HEK293T (cell line): ENCODE measurements at regions not wholly inside any gene's neighbourhood (a gene's known extent, or its start where the extent isn't known, plus 50 kb on each side); places are given as distances from the start of the nearest gene placed in this dataset.

ENCODE experiments used
- CTCF ChIA-PET: fragments of 350-600 bp; formaldehyde crosslinking; extraction: SDS; loops from one replicate; lab custom pipeline; 2021; ENCODE audit warnings: antibody characterized with exemption, inconsistent platforms; lab: Yijun Ruan, JAX
- POLR2A ChIA-PET: fragments of 350-600 bp; formaldehyde crosslinking; extraction: SDS; loops from one replicate; lab custom pipeline; 2020; ENCODE audit warnings: antibody characterized with exemption, inconsistent platforms; lab: Yijun Ruan, JAX
- DNase-seq: peaks from one replicate; pipeline ENCODE4 v3.0.0; 2012; ENCODE audit warnings: mixed read lengths; ENCODE audit errors: extremely low spot score
- ARNT ChIP-seq: fragments of 450-650 bp; IDR thresholded peaks from 2 replicates; pipeline ENCODE4 v1.6.1; 2017; ENCODE audit warnings: mild to moderate bottlenecking
- BHLHE40 ChIP-seq: fragments of 450-650 bp; IDR thresholded peaks from 2 replicates; pipeline ENCODE4 v1.6.1; 2016; ENCODE audit warnings: mild to moderate bottlenecking, moderate library complexity, borderline replicate concordance
- CTBP1 ChIP-seq: fragments of 450-650 bp; IDR thresholded peaks from 2 replicates; pipeline ENCODE4 v1.6.1; 2016; ENCODE audit warnings: borderline replicate concordance
- ELF4 ChIP-seq: fragments of 450-650 bp; IDR thresholded peaks from 2 replicates; pipeline ENCODE4 v1.6.1; 2017; ENCODE audit warnings: antibody characterized with exemption
- FOXA1 ChIP-seq: fragments of 450-650 bp; IDR thresholded peaks from 2 replicates; pipeline ENCODE4 v1.6.1; 2016; ENCODE audit warnings: mild to moderate bottlenecking
- FOXK2 ChIP-seq: fragments of 450-650 bp; IDR thresholded peaks from 2 replicates; pipeline ENCODE4 v1.6.1; 2016; ENCODE audit warnings: mild to moderate bottlenecking
- FOXM1 ChIP-seq: fragments of 450-650 bp; IDR thresholded peaks from 2 replicates; pipeline ENCODE4 v1.6.1; 2017; ENCODE audit warnings: mild to moderate bottlenecking, borderline replicate concordance
- HDGF ChIP-seq: fragments of 450-650 bp; IDR thresholded peaks from 2 replicates; pipeline ENCODE4 v1.6.1; 2017; ENCODE audit warnings: antibody characterized with exemption, borderline replicate concordance
- L3MBTL2 ChIP-seq: fragments of 450-650 bp; conservative IDR thresholded peaks from 2 replicates; pipeline ENCODE4 v1.6.1; 2016; ENCODE audit warnings: mild to moderate bottlenecking
- LEF1 ChIP-seq: fragments of 450-650 bp; IDR thresholded peaks from 2 replicates; pipeline ENCODE4 v1.6.1; 2017; ENCODE audit warnings: mild to moderate bottlenecking, borderline replicate concordance
- NFRKB ChIP-seq: fragments of 450-650 bp; IDR thresholded peaks from 2 replicates; pipeline ENCODE4 v1.6.1; 2016; ENCODE audit warnings: mild to moderate bottlenecking, moderate library complexity
- SP1 ChIP-seq: fragments of 450-650 bp; IDR thresholded peaks from 2 replicates; pipeline ENCODE4 v1.6.1; 2017
- SUZ12 ChIP-seq: fragments of 450-650 bp; IDR thresholded peaks from 2 replicates; pipeline ENCODE4 v1.6.1; 2016; ENCODE audit warnings: mild to moderate bottlenecking
- TARDBP ChIP-seq: fragments of 450-650 bp; IDR thresholded peaks from 2 replicates; pipeline ENCODE4 v1.6.1; 2016
- ZNF384 ChIP-seq: fragments of 450-650 bp; IDR thresholded peaks from 2 replicates; pipeline ENCODE4 v1.6.1; 2016
- TF ChIP-seq, protein P1 (sequence below): fragments of 450-650 bp; IDR thresholded peaks from 2 replicates; pipeline ENCODE4 v1.6.1; 2016

DNA sequence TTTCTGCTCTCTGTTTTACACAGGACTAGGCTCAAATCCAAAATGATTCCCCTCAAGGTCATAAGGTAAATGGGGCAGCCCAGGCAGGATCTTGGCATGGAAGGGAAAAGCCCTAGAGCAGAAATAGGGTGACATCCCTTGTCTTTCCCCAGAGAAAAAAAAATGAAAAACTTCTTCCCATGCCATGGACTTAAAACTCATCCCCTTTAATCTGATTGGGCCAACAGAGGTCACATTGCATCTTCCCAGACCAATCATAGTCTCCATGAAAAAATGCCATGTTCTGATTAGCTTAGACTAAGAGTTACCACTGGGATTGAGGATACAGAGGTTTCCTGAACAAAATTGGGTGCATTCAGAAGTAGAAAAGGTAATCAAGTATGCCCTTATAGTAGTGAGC lies 241.3 kb upstream of the LRTM1 start:
- POLR2A ChIA-PET = no interaction called here
- TF ChIP-seq TARDBP (no peak), LEF1 (no peak), FOXM1 (no peak), ELF4 (no peak), L3MBTL2 (no peak), CTBP1 (no peak), BHLHE40 (no peak), FOXK2 (no peak), NFRKB (no peak), SUZ12 (no peak), HDGF (no peak), ARNT (no peak), SP1 (no peak), ZNF384 (no peak), FOXA1 (no peak)
- TF ChIP-seq, protein P1, sequence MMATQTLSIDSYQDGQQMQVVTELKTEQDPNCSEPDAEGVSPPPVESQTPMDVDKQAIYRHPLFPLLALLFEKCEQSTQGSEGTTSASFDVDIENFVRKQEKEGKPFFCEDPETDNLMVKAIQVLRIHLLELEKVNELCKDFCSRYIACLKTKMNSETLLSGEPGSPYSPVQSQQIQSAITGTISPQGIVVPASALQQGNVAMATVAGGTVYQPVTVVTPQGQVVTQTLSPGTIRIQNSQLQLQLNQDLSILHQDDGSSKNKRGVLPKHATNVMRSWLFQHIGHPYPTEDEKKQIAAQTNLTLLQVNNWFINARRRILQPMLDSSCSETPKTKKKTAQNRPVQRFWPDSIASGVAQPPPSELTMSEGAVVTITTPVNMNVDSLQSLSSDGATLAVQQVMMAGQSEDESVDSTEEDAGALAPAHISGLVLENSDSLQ = no peak
- DNase-seq = no peak
- CTCF ChIA-PET = no interaction called here

DNA sequence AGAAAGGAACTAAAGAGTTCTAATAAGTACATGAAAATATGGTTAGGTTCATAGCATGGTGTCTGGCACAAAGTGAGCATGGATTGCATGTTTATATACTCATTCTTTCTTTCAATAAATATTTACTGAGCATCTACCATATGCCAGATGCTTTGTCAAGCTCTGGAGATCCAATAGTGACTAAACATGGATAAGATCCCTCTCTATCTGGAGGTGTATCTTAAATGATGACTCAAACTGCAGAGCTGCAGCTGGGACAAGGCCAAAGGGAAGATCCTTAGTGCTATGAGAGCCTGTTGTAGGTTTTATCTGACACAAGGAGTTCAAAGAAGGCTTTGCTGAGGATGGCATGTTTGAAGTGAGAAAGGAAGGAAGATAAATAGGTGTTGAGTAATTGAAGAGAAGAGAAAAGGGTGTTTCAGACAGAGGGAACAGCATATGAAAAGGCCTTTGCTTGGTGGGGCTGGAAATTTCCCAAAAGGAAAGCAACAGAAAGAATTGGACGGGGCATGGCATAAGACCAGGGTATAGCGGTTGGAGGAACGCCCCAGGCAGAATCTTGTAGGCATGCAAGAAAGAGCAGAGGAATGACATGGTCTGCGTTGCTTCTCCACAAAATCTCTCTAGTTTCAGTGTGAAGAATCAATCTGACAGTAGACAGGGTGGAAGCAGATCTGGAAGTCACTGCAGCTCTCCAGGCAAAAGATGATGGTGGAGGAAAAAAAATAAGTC lies 239.9 kb upstream of the LRTM1 start:
- ChIA-PET POLR2A (interaction anchor here (0.9 kb wide), 1 partner anchor 8 kb away, joined by 4 read pairs; no protein-coding TSS in a partner anchor), CTCF (no interaction called here)
- DNase-seq = no peak
- TF ChIP-seq LEF1 = no peak
- no peak for TF ChIP-seq FOXM1
- no peak for TF ChIP-seq TARDBP
- TF ChIP-seq ZNF384 = no peak
- TF ChIP-seq CTBP1 = no peak
- TF ChIP-seq NFRKB = no peak

DNA sequence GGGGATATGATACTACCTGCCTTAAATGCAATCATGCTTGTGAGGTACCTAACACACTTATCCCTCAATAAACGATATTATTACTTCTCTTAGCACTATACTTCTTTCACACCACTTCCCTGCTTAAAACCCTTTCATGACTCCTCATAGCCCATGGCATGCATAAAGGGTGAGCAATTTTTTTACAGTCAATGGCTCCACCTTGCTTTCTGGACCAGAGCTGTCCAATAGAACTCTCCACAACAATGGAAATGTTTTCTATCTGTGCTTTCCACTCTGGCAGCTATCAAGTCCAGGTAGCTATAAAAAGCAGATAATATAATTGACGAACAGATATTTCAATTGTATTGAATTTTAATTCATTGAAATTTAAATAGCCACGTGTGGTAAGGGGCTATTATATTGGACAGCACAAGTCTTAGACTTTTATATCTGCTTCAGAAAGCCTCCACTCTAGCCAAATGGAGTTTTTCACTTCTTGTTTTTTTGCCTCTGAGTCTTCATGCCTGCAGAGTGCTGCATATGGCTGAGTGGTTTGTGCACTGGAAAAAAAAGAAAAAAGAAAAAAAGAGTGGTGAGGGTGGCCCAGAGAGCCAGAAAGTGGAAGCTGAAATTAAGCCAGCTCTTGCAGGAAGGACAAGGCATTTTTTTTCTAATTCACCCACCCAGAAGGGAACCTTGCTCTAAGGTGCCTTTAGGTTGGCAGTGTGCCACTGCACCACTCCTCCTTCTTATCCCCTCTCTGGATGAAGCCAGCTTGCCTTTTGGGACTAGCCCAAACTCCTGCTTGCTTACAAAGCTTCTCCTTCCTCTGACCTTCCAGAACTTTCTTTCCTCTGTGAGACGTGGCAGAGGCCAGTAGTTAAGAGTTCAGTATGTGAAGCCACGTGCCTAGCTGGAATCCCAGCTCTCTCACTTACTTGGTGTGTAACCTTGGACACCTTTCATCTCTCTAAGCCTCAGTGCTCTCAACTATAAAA lies 239.0 kb upstream of the LRTM1 start:
- DNase-seq = no peak
- TF ChIP-seq FOXA1 (no peak), CTBP1 (no peak), ELF4 (no peak), ZNF384 (no peak), FOXM1 (no peak), TARDBP (no peak), ARNT (no peak), SUZ12 (no peak), NFRKB (no peak), BHLHE40 (no peak), HDGF (no peak), LEF1 (no peak), SP1 (no peak), FOXK2 (no peak), L3MBTL2 (no peak)
- TF ChIP-seq, protein P1 = no peak
- ChIA-PET POLR2A (interaction anchor here (0.8 to 0.9 kb wide), 2 partner anchors 9 to 106 kb away, joined by 3 to 4 read pairs; no protein-coding TSS in a partner anchor), CTCF (no interaction called here)

DNA sequence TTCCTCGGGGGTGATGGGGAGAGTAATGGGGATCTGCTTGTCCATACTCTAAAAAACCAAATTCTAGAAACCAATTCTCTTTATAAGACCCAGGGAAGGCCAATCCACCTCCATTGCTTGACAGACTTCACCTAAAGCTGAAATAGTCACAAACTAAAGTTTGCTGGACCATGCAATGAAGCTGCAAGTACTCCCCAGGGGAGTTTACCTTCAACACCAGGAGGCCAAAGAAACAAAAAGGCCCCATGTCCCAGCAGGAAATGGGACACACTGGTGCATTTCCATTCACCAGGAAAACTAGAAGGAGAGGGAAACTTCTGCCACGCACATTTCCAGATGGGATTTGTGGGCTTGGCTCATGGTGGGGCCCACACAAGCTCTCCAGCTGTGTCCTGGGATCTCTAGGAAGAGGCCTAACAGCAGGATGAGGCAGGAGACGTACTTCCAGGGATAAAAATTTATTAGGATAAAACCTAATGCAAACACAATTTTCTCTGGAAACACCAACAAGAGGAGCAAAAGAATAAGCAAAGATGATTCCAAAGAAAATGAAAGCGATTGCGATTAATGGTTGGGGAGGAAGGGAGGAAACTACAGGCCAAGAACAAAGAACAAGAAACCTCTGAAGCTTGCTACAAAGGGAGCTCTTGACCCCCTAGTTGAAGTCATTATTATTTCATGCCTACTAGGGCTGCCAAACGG lies 238.0 kb upstream of the LRTM1 start:
- CTCF ChIA-PET = no interaction called here
- no peak for DNase-seq
- POLR2A ChIA-PET = no interaction called here
- TF ChIP-seq LEF1 (no peak), FOXA1 (no peak), FOXK2 (no peak), BHLHE40 (no peak)

DNA sequence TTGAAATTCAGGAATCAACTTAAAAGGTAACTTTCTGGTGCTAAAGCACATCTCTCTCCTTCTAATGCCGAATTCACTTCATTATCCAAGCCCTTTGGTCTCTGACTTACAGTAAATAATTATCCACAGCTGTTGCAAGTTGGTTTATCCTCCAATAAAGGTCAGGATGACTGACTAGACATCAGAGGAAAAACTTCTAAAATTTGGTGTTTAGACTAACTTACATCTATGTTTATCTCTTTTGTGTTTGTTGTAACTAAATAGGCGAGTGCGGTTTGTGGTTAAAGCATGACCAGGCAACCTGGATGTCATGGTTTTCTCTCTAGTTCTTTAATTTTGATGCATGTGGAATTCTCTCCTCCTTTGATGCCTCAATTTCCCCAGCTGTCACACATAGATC lies 237.4 kb upstream of the LRTM1 start:
- POLR2A ChIA-PET = no interaction called here
- CTCF ChIA-PET = no interaction called here
- TF ChIP-seq BHLHE40 (no peak), L3MBTL2 (no peak), LEF1 (no peak), ELF4 (no peak), TARDBP (no peak), FOXM1 (no peak), FOXK2 (no peak), HDGF (no peak), FOXA1 (no peak), ARNT (no peak), SUZ12 (no peak)
- TF ChIP-seq, protein P1 = no peak
- no peak for DNase-seq
